ENCODE measurements at regions not wholly inside any gene's neighbourhood (a gene's known extent, or its start where the extent isn't known, plus 50 kb on each side); places are given as distances from the start of the nearest gene placed in this dataset.
"Not testable (repeated sequence)": the region's sequence is repeated elsewhere in the genome, so short reads cannot be mapped to it uniquely, and the experiment has no call there.

DNA sequence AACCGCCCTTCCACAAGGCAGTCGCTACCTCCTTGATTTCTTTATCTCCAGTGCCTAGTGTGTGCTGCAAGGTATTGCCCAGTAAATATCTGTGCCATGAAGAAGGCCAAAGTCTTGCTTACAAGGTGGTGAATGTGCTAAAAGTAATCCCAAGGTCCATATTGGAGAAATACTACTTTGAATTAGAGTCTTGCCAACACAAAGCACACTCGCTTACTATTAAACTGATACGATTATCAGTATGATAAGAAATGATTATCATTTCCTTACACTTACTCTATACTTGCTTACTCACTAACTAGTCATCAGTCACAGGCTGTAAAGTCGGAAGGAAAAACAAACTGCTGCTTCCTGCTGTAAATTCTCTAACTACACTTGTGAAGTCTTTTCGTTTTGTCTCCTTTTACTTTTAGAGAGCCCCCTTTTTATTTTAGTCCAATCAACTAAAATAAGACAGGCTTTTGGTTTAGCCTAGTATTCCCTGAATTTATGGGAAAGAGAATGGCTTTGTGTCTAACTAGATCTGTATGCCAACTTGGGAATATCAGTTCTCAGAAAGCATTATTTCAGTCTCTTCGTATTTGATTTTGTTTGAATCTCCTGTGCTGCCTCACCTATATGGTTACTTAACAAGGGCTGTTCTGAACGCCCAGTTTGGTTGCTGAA lies 107.1 kb upstream of the TSC22D2 start:
- DNase-seq (ENCODE audit: low read depth): no peak

DNA sequence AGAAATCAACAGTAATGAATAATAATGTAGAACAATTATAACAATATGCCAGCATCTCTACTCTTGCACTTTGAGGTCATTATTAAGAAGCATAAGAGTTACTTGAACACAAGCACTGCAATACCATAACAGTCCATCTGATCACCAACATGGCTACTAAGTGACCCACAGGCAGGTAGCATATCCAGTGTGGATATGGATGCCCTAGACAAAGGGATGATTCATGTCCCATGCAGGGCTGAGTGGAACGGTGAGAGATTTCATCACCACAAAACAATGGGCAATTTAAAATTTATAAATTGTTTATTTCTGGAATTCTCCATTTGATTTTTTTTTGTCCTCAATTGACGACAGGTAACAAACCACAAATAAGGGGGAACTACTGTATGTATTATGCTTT lies 107.7 kb upstream of the TSC22D2 start:
- no peak for DNase-seq (ENCODE audit: low read depth)

DNA sequence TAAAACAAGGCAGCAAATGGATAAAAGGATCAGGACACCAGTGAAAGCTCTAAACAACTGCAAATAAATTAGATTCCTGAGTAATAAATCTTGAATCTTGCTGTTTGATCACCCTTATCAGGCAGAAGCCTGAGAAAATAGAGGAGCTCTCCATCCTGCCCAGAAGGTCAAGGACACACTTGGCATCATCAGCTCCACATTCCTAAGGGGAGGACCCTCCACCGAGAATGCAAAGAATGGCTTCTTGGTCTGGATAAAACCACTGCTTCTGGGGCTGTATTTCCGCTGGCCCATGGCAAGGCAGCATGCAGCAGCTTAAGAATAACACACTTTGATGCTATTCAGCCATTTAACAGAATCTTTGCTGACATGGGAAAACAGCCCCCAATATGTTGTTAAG lies 108.9 kb upstream of the TSC22D2 start:
- DNase-seq (ENCODE audit: low read depth): no peak

- DNase-seq (ENCODE audit: low read depth): no peak
These were observed 111.1 kb upstream of the TSC22D2 start for GRCh38 chr3:150296966-150297365.

GRCh38 chr3:150296123-150296735 lies 111.9 kb upstream of the TSC22D2 start:
- DNase-seq (ENCODE audit: low read depth): no peak

- DNase-seq (ENCODE audit: low read depth): no peak
These were observed 114.6 kb upstream of the TSC22D2 start for GRCh38 chr3:150293401-150294001.

- DNase-seq (ENCODE audit: low read depth): no peak
These were observed 115.2 kb upstream of the TSC22D2 start for GRCh38 chr3:150292891-150293290.

GRCh38 chr3:150291515-150291914 lies 116.6 kb upstream of the TSC22D2 start:
- no peak for DNase-seq (ENCODE audit: low read depth)

- DNase-seq (ENCODE audit: low read depth): no peak
These were observed 121.5 kb upstream of the TSC22D2 start for GRCh38 chr3:150286390-150287147.

DNA sequence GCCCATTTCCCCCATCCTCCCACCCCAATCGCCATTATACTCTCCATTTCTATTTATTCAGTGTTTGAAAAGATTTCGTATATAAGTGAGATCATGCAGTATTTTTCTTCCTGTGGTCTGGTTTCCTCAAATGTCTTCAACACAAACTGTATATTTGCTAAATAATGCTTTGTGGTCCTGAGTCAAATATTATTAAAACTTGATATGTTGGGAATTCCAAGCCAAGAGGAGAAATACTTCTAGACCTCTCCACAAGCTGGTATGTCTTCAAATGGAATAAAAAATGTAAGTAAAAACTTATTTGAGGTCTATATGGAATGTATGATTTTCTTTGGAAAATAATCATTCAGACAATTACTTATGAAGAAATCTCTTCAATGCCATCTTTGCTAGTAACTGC lies 122.5 kb upstream of the TSC22D2 start:
- DNase-seq (ENCODE audit: low read depth): no peak

DNA sequence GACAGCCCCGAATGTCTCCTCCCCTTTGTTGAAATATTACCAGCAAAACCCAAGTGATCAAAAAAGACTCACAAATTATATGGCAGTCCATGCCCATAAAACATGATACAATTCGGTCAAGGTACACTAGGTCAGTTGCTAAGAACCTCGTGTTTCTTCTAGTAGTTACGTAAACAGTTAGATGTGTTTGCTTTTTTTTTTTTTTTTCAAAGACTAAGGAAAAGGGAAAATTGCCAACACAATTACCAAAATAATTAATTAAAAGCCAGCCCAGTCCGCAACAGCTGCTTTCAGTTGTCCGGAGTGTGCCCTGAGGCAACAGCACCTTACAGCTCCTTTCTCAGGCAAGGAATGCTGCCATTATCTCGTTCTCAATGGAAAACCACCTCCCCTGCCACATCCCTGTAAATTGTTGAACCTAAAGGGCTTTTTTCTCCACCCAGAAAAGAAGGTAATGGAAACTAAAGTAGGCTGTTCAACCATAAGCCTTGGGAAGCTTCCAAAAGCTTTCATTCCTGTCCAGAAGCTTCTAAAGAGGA lies 129.2 kb upstream of the TSC22D2 start:
- no peak for DNase-seq (ENCODE audit: low read depth)

DNA sequence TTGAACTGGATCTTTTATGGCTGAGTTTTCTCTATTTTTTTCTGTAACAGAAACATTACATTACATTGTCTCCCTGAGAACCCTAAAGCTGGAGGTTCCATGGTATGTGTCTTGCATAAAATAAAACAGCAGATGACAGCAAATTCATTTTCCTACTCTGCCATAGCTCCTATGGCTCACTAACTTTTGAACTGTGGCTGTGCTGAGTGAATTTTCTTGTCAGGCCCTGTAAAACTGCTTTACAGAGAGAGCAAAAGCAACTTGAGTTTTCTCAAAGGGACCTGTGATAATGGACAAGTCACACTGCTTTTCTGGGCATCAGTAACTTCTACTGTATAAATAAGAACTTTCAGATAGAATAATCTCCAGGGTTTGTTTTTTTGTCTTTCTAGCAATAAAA lies 129.9 kb upstream of the TSC22D2 start:
- DNase-seq (ENCODE audit: low read depth): no peak

GRCh38 chr3:150277444-150277843 lies 130.7 kb upstream of the TSC22D2 start:
- no peak for DNase-seq (ENCODE audit: low read depth)

- DNase-seq (ENCODE audit: low read depth): no peak
These were observed 132.2 kb upstream of the TSC22D2 start for GRCh38 chr3:150275941-150276340.

GRCh38 chr3:150274372-150274771 lies 133.7 kb upstream of the TSC22D2 start:
- DNase-seq (ENCODE audit: low read depth): no peak

- no peak for DNase-seq (ENCODE audit: low read depth)
These were observed 134.7 kb upstream of the TSC22D2 start for GRCh38 chr3:150273396-150273795.

- DNase-seq (ENCODE audit: low read depth): no peak
These were observed 136.5 kb upstream of the TSC22D2 start for GRCh38 chr3:150271591-150271960.

GRCh38 chr3:150270883-150271590 lies 137.1 kb upstream of the TSC22D2 start:
- DNase-seq (ENCODE audit: low read depth): no peak

DNA sequence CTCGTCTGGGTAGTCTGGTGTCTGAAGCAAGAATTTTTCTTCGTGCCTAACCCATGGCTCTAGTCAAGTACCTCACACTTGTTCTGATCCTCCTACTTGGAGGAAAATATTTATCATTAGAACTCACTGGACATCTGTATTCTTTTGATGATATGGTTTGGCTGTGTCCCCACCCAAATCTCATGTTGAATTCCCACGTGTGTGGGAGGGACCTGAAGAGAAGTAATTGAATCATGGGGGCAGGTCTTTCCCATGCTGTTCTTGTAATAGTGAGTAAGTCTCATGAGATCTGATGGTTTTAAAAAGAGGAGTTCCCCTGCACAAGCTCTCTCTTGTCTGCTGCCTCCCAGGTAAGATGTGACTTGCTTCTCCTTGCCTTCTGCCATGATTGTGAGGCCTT lies 137.7 kb upstream of the TSC22D2 start:
- not testable (repeated sequence) for DNase-seq (ENCODE audit: low read depth)

DNA sequence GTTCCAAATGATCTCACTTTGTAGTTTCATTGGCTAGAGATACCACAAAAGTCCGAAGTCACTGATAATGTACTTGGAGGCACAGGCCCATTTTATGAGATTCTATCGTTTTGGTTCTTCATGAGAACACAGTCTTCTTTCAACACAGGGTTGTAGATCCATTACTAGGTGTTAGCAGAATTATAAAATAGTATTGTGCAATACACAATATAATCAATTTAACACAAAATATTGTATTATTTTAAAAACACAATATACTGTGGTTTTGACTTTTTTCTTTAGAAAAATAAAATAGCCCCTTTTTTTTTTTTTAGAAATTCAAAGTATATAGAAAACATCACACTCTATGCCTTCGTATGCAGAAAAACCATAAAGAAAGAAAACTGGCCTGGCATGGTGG lies 138.6 kb upstream of the TSC22D2 start:
- no peak for DNase-seq (ENCODE audit: low read depth)

GRCh38 chr3:150268426-150269391 lies 139.4 kb upstream of the TSC22D2 start:
- no peak for DNase-seq (ENCODE audit: low read depth)

Data from stimulated activated CD8-positive, alpha-beta memory T cell treated with anti-CD3 and anti-CD28 coated beads, Interleukin-15, amount 100 ng/mL, for 1 hour (primary cell).